ENCODE measurements at regions not wholly inside any gene's neighbourhood (a gene's known extent, or its start where the extent isn't known, plus 50 kb on each side); places are given as distances from the start of the nearest gene placed in this dataset.

- no peak for TF ChIP-seq POLR2A (IDR thresholded peaks at IDR 0.05)
- TF ChIP-seq, protein P1, sequence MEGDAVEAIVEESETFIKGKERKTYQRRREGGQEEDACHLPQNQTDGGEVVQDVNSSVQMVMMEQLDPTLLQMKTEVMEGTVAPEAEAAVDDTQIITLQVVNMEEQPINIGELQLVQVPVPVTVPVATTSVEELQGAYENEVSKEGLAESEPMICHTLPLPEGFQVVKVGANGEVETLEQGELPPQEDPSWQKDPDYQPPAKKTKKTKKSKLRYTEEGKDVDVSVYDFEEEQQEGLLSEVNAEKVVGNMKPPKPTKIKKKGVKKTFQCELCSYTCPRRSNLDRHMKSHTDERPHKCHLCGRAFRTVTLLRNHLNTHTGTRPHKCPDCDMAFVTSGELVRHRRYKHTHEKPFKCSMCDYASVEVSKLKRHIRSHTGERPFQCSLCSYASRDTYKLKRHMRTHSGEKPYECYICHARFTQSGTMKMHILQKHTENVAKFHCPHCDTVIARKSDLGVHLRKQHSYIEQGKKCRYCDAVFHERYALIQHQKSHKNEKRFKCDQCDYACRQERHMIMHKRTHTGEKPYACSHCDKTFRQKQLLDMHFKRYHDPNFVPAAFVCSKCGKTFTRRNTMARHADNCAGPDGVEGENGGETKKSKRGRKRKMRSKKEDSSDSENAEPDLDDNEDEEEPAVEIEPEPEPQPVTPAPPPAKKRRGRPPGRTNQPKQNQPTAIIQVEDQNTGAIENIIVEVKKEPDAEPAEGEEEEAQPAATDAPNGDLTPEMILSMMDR (IDR thresholded peaks at IDR 0.05), result no peak
Observed at GRCh38 chr7:10266976-10267375, 706.7 kb upstream of the PHF14 start.
